PC-3 (cell line): ENCODE measurements at regions not wholly inside any gene's neighbourhood (a gene's known extent, or its start where the extent isn't known, plus 50 kb on each side); places are given as distances from the start of the nearest gene placed in this dataset.

Experiments
- ATAC-seq: fragments of 200-7000 bp; cut with Tn5 transposase; 2 replicates; pipeline ENCODE4 v1.9.1; 2020; ENCODE audit warnings: mild to moderate bottlenecking, moderate library complexity
- BruUV-seq: library from RNA; stranded (reverse); fragments of 400-500 nt; replicated peaks from 2 replicates; lab custom pipeline; 2021; lab: Mats Ljungman, UMichigan
- CTCF ChIA-PET: fragments of 300-600 bp; sonication (Branson Sonifier 250); formaldehyde crosslinking; loops from one replicate; lab custom pipeline; 2022; ENCODE audit warnings: antibody characterized with exemption; lab: Charles Lee
- POLR2A ChIA-PET: fragments of 300-600 bp; sonication (Branson Sonifier 250); formaldehyde crosslinking; loops from one replicate; lab custom pipeline; 2022; ENCODE audit warnings: antibody characterized with exemption; ENCODE audit not compliant: unreplicated experiment; lab: Charles Lee
- DNase-seq: peaks from one replicate; pipeline ENCODE4 v3.0.0-alpha.2; 2015
- H2AFZ ChIP-seq: fragments of 300-600 bp; sonication (generic); 2 replicates; pipeline ENCODE4 v1.6.0; 2016; ENCODE audit warnings: antibody characterized with exemption, low read length
- H3F3A ChIP-seq: fragments of 300-600 bp; sonication (generic); one replicate; pipeline ENCODE4 v1.6.0; 2017; ENCODE audit warnings: antibody characterized with exemption, low read length, control low read depth, mild to moderate bottlenecking; ENCODE audit not compliant: unreplicated experiment
- H3K27ac ChIP-seq: fragments of 300-600 bp; sonication (generic); 2 replicates; pipeline ENCODE4 v1.5.1; 2016; ENCODE audit warnings: mild to moderate bottlenecking, low read length
- H3K27me3 ChIP-seq: fragments of 300-600 bp; sonication (generic); 2 replicates; pipeline ENCODE4 v1.6.1; 2016; ENCODE audit warnings: low read length, mixed read lengths
- H3K36me3 ChIP-seq: fragments of 300-600 bp; sonication (generic); 2 replicates; pipeline ENCODE4 v1.6.1; 2016; ENCODE audit warnings: low read depth, mixed run types, low read length, mixed read lengths
- H3K4me1 ChIP-seq: fragments of 300-600 bp; sonication (generic); 2 replicates; pipeline ENCODE4 v1.5.1; 2016; ENCODE audit warnings: low read length; ENCODE audit not compliant: insufficient read depth
- H3K4me2 ChIP-seq: fragments of 300-600 bp; sonication (generic); 2 replicates; pipeline ENCODE4 v1.6.0; 2016; ENCODE audit warnings: low read length
- H3K4me3 ChIP-seq: fragments of 300-600 bp; sonication (generic); 2 replicates; pipeline ENCODE4 v1.5.1; 2016; ENCODE audit warnings: mild to moderate bottlenecking, low read length, mixed read lengths
- H3K79me2 ChIP-seq: fragments of 300-600 bp; sonication (generic); 2 replicates; pipeline ENCODE4 v1.6.1; 2017; ENCODE audit warnings: low read length, mixed read lengths
- H3K9ac ChIP-seq: fragments of 300-600 bp; sonication (generic); 2 replicates; pipeline ENCODE4 v1.6.0; 2016; ENCODE audit warnings: mild to moderate bottlenecking, low read length
- H3K9me2 ChIP-seq: fragments of 300-600 bp; sonication (generic); replicated peaks from 2 replicates; pipeline ENCODE4 v1.6.1; 2016; ENCODE audit warnings: mixed run types, low read length, mixed read lengths
- H3K9me3 ChIP-seq: fragments of 300-600 bp; sonication (generic); 2 replicates; pipeline ENCODE4 v1.6.1; 2016; ENCODE audit warnings: low read length, mixed read lengths
- H4K20me1 ChIP-seq: fragments of 300-600 bp; sonication (generic); 2 replicates; pipeline ENCODE4 v1.6.1; 2016; ENCODE audit warnings: low read length, mixed read lengths
- CTCF ChIP-seq: fragments of 300-600 bp; sonication (generic); conservative IDR thresholded peaks from 2 replicates; pipeline ENCODE4 v1.5.1; 2017; ENCODE audit warnings: antibody characterized with exemption, low read depth, mild to moderate bottlenecking, low read length
- EZH2 ChIP-seq: fragments of 300-600 bp; sonication (generic); IDR thresholded peaks from one replicate; pipeline ENCODE4 v1.6.1; 2017; ENCODE audit warnings: antibody characterized with exemption, mild to moderate bottlenecking, low read length; ENCODE audit not compliant: unreplicated experiment
- EZH2phosphoT487 ChIP-seq: fragments of 300-600 bp; sonication (generic); IDR thresholded peaks from 2 replicates; pipeline ENCODE4 v1.6.1; 2018; ENCODE audit warnings: mild to moderate bottlenecking, antibody characterized with exemption, low read length, borderline replicate concordance
- intact Hi-C: fragments of 100-400 bp; cut with micrococcal nuclease; formaldehyde crosslinking; loops from 2 replicates; pipeline ENCODE4 v1.9.0; 2023

- TF ChIP-seq CTCF (no peak), EZH2phosphoT487 (no peak), EZH2 (no peak)
- no peak overlapping the region for H3K9ac ChIP-seq
- H3K4me2 ChIP-seq = no peak overlapping the region
- no peaks in the 10 kb centered on the region for H3F3A ChIP-seq
- no peaks in the 10 kb centered on the region for H3K79me2 ChIP-seq
- H2AFZ ChIP-seq = no peak overlapping the region
- intact Hi-C loops = no loop called here
- ChIA-PET POLR2A (no interaction called here), CTCF (no interaction called here)
- DNase-seq (no peak), ATAC-seq (no peak)
- no peaks in the 10 kb centered on the region for H3K9me2 ChIP-seq
- no peaks in the 10 kb centered on the region for H3K9me3 ChIP-seq
- H4K20me1 ChIP-seq = no peaks in the 10 kb centered on the region
- no peaks in the 10 kb centered on the region for H3K27me3 ChIP-seq
- BruUV-seq = no TSS peak
- H3K36me3 ChIP-seq = no peaks in the 10 kb centered on the region
- H3K4me1 ChIP-seq = peaks cover 3% of the 10 kb centered on the region; the same call in 1 of the 2 replicates
- H3K4me3 ChIP-seq = no peak overlapping the region
- no peak overlapping the region for H3K27ac ChIP-seq
These were observed 138.1 kb downstream of the LACC1 start for GRCh38 chr13:44017756-44018309.

- no peak for ATAC-seq
- H3K27me3 ChIP-seq = no peaks in the 10 kb centered on the region
- POLR2A ChIA-PET = no interaction called here
These were observed 139.9 kb downstream of the LACC1 start for GRCh38 chr13:44019651-44020050.

GRCh38 chr13:44021422-44021821, 141.7 kb downstream of the LACC1 start:
- ChIA-PET POLR2A (no interaction called here), CTCF (no interaction called here)
- H3K4me2 ChIP-seq = no peak overlapping the region
- DNase-seq (peak; percentile 5), ATAC-seq (no peak)
- no peak overlapping the region for H3K9ac ChIP-seq
- no TSS peak for BruUV-seq
- intact Hi-C loops = no loop called here
- TF ChIP-seq CTCF (no peak), EZH2phosphoT487 (no peak), EZH2 (no peak)
- H3K36me3 ChIP-seq = no peaks in the 10 kb centered on the region
- no peak overlapping the region for H3K4me3 ChIP-seq
- no peaks in the 10 kb centered on the region for H3K9me3 ChIP-seq
- H3K4me1 ChIP-seq = peaks cover 3% of the 10 kb centered on the region; the same call in 1 of the 2 replicates
- H3F3A ChIP-seq = no peaks in the 10 kb centered on the region
- H3K9me2 ChIP-seq = no peaks in the 10 kb centered on the region
- no peak overlapping the region for H3K27ac ChIP-seq
- no peaks in the 10 kb centered on the region for H4K20me1 ChIP-seq
- no peak overlapping the region for H2AFZ ChIP-seq
- H3K79me2 ChIP-seq = no peaks in the 10 kb centered on the region
- no peaks in the 10 kb centered on the region for H3K27me3 ChIP-seq

More at GRCh38 chr13:44019651-44020050, 139.9 kb downstream of the LACC1 start:
- BruUV-seq = no TSS peak
- H3K36me3 ChIP-seq = no peaks in the 10 kb centered on the region
- H3K4me2 ChIP-seq = no peak overlapping the region
- TF ChIP-seq EZH2 = no peak
- CTCF ChIA-PET = no interaction called here
- no peak for DNase-seq
- H3K4me3 ChIP-seq = no peak overlapping the region
- H3K9me3 ChIP-seq = no peaks in the 10 kb centered on the region
- no peak overlapping the region for H2AFZ ChIP-seq
- no peak overlapping the region for H3K9ac ChIP-seq
- intact Hi-C loops = no loop called here
- no peaks in the 10 kb centered on the region for H3K79me2 ChIP-seq
- no peaks in the 10 kb centered on the region for H4K20me1 ChIP-seq
- peaks cover 3% of the 10 kb centered on the region; the same call in 1 of the 2 replicates for H3K4me1 ChIP-seq
- no peaks in the 10 kb centered on the region for H3F3A ChIP-seq
- H3K27ac ChIP-seq = no peak overlapping the region
- no peaks in the 10 kb centered on the region for H3K9me2 ChIP-seq
